Activated B cell treated with CpG ODN at 0.5 μM for 24 hours (primary cell): ENCODE measurements at regions not wholly inside any gene's neighbourhood (a gene's known extent, or its start where the extent isn't known, plus 50 kb on each side); places are given as distances from the start of the nearest gene placed in this dataset.

ENCODE experiments used
- ATAC-seq: fragments of 200-7000 bp; cut with Tn5 transposase; one replicate; pipeline ENCODE4 v1.10.0; 2021; ENCODE audit warnings: low read depth, mild to moderate bottlenecking, moderate library complexity
- CTCF ChIA-PET: fragments of 350-600 bp; sonication (Branson Sonifier 250); formaldehyde crosslinking; loops from one replicate; lab custom pipeline; 2021; ENCODE audit warnings: antibody characterized with exemption; lab: Charles Lee
- POLR2A ChIA-PET: fragments of 350-600 bp; sonication (Branson Sonifier 250); formaldehyde crosslinking; loops from one replicate; lab custom pipeline; 2021; ENCODE audit warnings: antibody characterized with exemption; lab: Charles Lee
- DNase-seq: peaks from one replicate; pipeline ENCODE4 v3.0.0; 2022
- H3K27ac Mint-ChIP-seq: one replicate; pipeline ENCODE4 v1.8.0; 2020; ENCODE audit warnings: mixed read lengths
- H3K27me3 Mint-ChIP-seq: one replicate; pipeline ENCODE4 v1.8.0; 2021; ENCODE audit warnings: mixed read lengths
- H3K36me3 Mint-ChIP-seq: one replicate; pipeline ENCODE4 v1.8.0; 2021; ENCODE audit warnings: low read depth, mixed read lengths
- H3K4me1 Mint-ChIP-seq: one replicate; pipeline ENCODE4 v1.8.0; 2021; ENCODE audit warnings: mixed read lengths
- H3K4me3 Mint-ChIP-seq: one replicate; pipeline ENCODE4 v1.8.0; 2020; ENCODE audit warnings: mild to moderate bottlenecking, mixed read lengths
- H3K9me3 Mint-ChIP-seq: one replicate; pipeline ENCODE4 v1.8.0; 2020; ENCODE audit warnings: mixed read lengths
- intact Hi-C: fragments of 100-400 bp; cut with micrococcal nuclease; formaldehyde crosslinking; loops from one replicate; pipeline ENCODE4 v1.15.1; 2024
- TF ChIP-seq, protein P1 (sequence below): fragments of 200-600 bp; IDR thresholded peaks from one replicate; pipeline ENCODE4 v1.8.0; 2022; ENCODE audit warnings: antibody characterized with exemption, mild to moderate bottlenecking

- ATAC-seq (no peak), DNase-seq (no peak)
- Mint-ChIP-seq H3K4me3 (no peak overlapping the region), H3K27ac (no peak overlapping the region), H3K36me3 (no peaks in the 10 kb centered on the region), H3K27me3 (peaks cover 34% of the 10 kb centered on the region), H3K4me1 (peaks cover 34% of the 10 kb centered on the region), H3K9me3 (no peaks in the 10 kb centered on the region)
- ChIA-PET CTCF (no interaction called here), POLR2A (no interaction called here)
- TF ChIP-seq, protein P1, sequence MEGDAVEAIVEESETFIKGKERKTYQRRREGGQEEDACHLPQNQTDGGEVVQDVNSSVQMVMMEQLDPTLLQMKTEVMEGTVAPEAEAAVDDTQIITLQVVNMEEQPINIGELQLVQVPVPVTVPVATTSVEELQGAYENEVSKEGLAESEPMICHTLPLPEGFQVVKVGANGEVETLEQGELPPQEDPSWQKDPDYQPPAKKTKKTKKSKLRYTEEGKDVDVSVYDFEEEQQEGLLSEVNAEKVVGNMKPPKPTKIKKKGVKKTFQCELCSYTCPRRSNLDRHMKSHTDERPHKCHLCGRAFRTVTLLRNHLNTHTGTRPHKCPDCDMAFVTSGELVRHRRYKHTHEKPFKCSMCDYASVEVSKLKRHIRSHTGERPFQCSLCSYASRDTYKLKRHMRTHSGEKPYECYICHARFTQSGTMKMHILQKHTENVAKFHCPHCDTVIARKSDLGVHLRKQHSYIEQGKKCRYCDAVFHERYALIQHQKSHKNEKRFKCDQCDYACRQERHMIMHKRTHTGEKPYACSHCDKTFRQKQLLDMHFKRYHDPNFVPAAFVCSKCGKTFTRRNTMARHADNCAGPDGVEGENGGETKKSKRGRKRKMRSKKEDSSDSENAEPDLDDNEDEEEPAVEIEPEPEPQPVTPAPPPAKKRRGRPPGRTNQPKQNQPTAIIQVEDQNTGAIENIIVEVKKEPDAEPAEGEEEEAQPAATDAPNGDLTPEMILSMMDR, result no peak
- intact Hi-C loops, result no loop called here
Observed at GRCh38 chr16:85262558-85263238, 150.4 kb upstream of the CIBAR2 start.

DNA sequence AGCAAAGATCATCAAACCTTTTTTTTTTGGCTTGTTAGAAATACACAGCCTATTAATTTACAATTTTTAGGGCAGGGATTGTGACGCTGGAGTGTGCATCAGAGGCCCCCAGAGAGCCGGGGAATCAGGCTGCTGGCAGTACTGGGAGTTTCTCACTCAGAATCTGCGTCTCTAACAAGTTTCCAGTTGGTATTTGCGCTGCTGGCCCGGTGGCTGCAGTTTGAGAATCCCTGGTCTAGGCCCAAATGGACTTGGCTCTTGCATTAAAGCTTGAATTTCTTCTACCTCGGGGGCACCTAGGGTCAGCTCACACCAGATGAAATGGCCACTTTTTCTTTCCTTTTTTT is 150.9 kb upstream of the CIBAR2 start:
- Mint-ChIP-seq H3K36me3 (no peaks in the 10 kb centered on the region), H3K27me3 (peaks cover 29% of the 10 kb centered on the region), H3K9me3 (no peaks in the 10 kb centered on the region), H3K4me1 (peaks cover 34% of the 10 kb centered on the region), H3K27ac (no peak overlapping the region), H3K4me3 (no peak overlapping the region)
- ATAC-seq (no peak), DNase-seq (no peak)
- intact Hi-C loops, result no loop called here
- ChIA-PET CTCF (no interaction called here), POLR2A (no interaction called here)
- TF ChIP-seq, protein P1, result no peak

DNA sequence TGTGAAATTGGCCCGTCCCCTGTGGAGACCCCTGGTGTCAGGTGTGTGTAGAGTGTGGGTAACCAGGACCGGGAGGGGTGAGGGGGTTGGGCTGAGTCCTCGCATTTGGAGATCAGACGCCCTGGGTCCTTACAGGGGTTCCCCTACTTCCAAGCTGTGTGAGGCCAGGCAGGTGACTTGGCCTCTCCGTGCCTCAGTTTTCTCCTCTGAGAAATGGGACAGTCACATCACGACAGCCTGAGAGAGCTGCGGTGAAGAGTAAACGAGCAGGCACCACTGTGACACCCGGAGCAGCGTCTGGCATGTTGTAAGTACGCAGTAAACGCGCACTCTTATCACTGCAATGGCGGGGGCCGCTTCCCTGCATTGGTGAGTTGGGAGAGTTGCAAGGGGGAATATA is 152.5 kb upstream of the CIBAR2 start:
- peaks cover 24% of the 10 kb centered on the region for H3K27me3 Mint-ChIP-seq
- no peak for DNase-seq
- no peak for ATAC-seq
- TF ChIP-seq, protein P1, result no peak
- no peaks in the 10 kb centered on the region for H3K36me3 Mint-ChIP-seq
- no peaks in the 10 kb centered on the region for H3K9me3 Mint-ChIP-seq
- H3K27ac Mint-ChIP-seq, result no peak overlapping the region
- CTCF ChIA-PET, result no interaction called here
- POLR2A ChIA-PET, result no interaction called here
- intact Hi-C loops, result no loop called here
- H3K4me1 Mint-ChIP-seq, result peaks cover 22% of the 10 kb centered on the region
- H3K4me3 Mint-ChIP-seq, result no peak overlapping the region

GRCh38 chr16:85265161-85265784 is 153.0 kb upstream of the CIBAR2 start:
- peaks cover 20% of the 10 kb centered on the region for H3K4me1 Mint-ChIP-seq
- H3K27ac Mint-ChIP-seq, result no peak overlapping the region
- CTCF ChIA-PET, result no interaction called here
- peaks cover 23% of the 10 kb centered on the region for H3K27me3 Mint-ChIP-seq
- no peaks in the 10 kb centered on the region for H3K36me3 Mint-ChIP-seq
- H3K4me3 Mint-ChIP-seq, result no peak overlapping the region
- intact Hi-C loops, result no loop called here
- DNase-seq (no peak), ATAC-seq (no peak)
- POLR2A ChIA-PET, result no interaction called here
- TF ChIP-seq, protein P1, result no peak
- H3K9me3 Mint-ChIP-seq, result no peaks in the 10 kb centered on the region

DNA sequence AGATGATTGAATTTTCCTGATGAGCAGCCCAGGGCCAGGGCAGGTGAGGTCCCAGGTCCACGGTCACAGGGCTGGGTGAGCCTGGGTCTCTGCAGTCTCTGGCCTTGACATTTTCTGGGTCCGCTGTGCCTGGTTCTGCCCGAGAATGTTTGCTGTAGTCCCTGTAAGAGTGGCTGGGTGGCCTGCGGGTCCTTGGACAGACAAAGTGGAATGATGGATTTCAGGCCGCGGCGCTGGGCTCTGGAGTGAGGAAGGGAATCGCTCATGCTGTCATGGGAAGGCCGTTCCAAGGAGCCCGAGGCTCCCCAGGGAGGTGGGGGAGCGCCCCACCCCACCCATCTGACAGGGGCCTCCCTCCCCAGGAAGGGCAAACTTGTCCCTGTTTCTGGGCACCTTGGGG is 153.5 kb upstream of the CIBAR2 start:
- CTCF ChIA-PET, result no interaction called here
- no peak for ATAC-seq
- intact Hi-C loops, result no loop called here
- DNase-seq, result no peak
- peaks cover 20% of the 10 kb centered on the region for H3K27me3 Mint-ChIP-seq
- no peak overlapping the region for H3K4me3 Mint-ChIP-seq
- no peaks in the 10 kb centered on the region for H3K36me3 Mint-ChIP-seq
- H3K4me1 Mint-ChIP-seq, result peaks cover 17% of the 10 kb centered on the region
- POLR2A ChIA-PET, result no interaction called here
- TF ChIP-seq, protein P1, result no peak
- H3K9me3 Mint-ChIP-seq, result no peaks in the 10 kb centered on the region
- H3K27ac Mint-ChIP-seq, result no peak overlapping the region
